ENCODE measurements at regions not wholly inside any gene's neighbourhood (a gene's known extent, or its start where the extent isn't known, plus 50 kb on each side); places are given as distances from the start of the nearest gene placed in this dataset.

DNA sequence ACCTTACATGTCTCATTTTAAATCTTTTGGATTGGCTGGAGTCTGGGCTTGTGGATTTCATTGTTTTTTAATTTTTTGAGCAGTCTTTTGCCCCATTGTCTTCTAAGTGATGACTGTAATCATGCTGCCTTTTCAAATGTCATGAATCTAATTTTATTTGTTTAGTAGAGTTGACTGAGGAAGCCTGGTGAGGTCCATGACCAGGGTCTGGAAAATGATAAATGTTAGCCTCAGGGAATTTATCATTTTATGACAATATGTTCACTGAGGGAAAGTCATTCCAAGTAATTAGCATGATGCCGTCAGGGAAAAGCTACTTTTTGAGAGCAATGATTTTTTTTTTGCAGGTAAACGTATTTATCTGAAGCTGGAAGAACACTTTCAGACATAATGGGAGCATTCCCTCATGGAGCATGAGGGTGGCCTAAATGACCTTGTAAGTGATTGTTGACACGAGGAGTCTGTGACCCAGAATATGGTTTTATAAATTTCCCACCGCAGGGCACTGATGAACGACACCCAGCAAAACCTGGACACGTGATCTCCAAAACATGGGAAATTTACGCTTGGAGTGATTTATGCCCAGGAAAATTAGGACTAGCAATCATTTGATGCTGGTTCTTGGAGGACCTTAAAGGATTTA is 155.3 kb upstream of the NABP1 start:
- TF ChIP-seq, protein P1, sequence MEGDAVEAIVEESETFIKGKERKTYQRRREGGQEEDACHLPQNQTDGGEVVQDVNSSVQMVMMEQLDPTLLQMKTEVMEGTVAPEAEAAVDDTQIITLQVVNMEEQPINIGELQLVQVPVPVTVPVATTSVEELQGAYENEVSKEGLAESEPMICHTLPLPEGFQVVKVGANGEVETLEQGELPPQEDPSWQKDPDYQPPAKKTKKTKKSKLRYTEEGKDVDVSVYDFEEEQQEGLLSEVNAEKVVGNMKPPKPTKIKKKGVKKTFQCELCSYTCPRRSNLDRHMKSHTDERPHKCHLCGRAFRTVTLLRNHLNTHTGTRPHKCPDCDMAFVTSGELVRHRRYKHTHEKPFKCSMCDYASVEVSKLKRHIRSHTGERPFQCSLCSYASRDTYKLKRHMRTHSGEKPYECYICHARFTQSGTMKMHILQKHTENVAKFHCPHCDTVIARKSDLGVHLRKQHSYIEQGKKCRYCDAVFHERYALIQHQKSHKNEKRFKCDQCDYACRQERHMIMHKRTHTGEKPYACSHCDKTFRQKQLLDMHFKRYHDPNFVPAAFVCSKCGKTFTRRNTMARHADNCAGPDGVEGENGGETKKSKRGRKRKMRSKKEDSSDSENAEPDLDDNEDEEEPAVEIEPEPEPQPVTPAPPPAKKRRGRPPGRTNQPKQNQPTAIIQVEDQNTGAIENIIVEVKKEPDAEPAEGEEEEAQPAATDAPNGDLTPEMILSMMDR (conservative IDR thresholded peaks at IDR 0.05; ENCODE audit: low read depth, low read length): no peak
- TF ChIP-seq EZH2phosphoT487 (IDR thresholded peaks at IDR 0.05; ENCODE audit: borderline replicate concordance, low read length): no peak
